ENCODE measurements at regions not wholly inside any gene's neighbourhood (a gene's known extent, or its start where the extent isn't known, plus 50 kb on each side); places are given as distances from the start of the nearest gene placed in this dataset.

DNA sequence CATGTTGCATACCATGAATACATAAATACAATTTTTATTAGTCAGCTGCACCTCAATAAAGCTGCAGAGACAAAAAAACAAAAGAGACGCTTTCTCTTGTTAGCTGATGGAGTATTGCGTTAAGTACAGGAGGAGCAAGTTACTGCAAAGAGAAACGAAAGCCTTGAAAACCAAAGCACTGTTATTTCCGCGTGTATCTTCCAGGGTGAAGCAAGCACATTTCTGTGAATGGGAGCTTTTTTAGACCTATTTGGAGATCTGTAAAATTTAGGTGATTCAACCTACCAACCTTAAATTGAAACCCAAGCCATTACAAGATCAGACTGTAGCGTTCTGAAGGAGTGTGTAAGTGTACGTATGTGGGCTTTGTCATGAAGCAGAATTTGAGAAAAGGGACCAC is 390.4 kb downstream of the SOX9 start:
- no peak for DNase-seq

- no peak for DNase-seq
These were observed 391.1 kb downstream of the SOX9 start for GRCh38 chr17:72511874-72512273.

DNA sequence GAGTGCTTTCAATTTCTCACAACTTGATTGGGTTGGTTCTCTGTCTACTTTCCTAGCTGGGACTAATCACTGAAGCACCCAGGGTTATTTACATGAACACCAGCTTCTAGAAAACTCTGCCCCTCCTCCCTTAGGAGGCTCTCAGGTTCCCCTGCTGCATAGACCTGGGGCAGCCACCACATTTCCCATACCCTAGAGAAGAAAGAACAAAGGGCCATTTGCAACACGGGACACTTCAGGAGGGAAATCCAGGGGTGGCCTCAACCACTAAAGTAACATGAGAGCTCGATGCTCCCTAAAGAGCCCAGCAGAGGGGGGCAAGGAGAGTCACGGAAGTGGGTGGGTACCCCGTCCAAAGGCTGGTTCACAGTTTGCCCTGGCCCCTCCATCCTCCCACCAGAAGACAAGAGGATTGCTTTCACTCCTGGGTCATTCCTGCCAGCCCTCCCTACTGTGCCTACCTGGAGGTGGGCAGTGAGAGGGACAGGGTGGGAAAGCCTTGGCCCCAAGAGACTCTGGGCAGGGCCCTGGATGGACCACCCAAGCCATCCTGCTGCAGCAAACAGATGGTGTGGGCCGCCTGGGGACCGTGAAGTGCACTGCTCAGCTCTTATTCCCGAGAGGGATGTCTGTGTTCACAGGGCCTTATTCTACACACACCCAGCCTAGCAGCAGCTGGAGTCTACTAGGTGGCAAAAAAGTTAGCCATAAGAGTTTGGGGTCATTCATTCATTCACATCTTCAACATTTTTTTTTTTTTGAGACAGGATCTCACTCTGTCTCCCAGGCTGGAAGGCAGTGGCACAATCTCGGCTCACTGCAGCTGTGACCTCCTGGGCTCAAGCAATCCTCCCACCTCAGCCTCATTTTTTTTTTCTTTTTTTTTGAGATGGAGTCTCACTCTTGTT is 392.1 kb downstream of the SOX9 start:
- DNase-seq = no peak

DNA sequence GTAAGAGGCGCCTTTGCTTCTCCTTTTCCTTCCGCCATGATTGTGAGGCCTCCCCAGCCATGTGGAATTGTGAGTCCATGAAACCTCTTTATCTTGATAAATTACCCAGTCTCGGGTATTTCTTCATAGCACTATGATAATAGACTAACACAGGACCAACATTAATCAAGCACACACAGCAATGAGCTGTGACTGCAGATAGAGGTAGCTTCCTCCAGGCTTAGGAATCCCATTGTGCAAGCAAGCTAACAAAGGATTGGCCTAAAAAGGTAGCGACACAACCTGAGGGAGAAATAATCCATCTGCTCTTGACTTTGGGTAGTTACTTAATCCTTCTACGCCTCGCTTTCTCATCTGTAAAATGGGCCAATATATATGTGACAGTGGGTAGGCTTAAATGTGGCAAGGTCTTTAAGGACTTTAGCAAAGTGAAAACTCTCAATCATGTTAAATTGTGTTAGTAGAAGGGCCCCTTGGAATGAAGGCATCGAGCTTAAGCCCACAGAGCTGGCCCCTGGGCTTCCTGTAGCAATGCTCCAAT is 393.6 kb downstream of the SOX9 start:
- no peak for DNase-seq

DNA sequence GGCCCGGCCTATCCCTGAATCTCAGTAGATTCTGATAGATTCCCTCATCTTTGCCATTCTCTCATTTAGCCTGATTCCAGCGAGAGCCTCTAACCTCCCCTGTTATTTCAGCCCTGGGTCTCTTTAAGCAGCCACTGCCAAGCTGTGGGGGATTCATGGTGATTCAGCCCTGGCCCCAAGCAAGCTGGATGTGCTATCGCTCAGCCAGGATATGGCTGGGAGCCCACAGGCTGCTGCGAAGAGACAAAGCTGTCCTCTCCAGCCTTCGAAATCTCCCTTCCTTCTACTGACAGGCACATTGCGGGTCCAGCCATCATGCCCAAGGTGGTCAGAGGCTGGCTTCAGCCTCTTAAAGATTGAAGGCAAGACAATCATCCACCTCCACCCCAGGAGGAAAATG is 394.1 kb downstream of the SOX9 start:
- no peak for DNase-seq

- no peak for DNase-seq
These were observed 394.7 kb downstream of the SOX9 start for GRCh38 chr17:72515291-72516065.

- no peak for DNase-seq
These were observed 396.1 kb downstream of the SOX9 start for GRCh38 chr17:72516772-72517399.

DNA sequence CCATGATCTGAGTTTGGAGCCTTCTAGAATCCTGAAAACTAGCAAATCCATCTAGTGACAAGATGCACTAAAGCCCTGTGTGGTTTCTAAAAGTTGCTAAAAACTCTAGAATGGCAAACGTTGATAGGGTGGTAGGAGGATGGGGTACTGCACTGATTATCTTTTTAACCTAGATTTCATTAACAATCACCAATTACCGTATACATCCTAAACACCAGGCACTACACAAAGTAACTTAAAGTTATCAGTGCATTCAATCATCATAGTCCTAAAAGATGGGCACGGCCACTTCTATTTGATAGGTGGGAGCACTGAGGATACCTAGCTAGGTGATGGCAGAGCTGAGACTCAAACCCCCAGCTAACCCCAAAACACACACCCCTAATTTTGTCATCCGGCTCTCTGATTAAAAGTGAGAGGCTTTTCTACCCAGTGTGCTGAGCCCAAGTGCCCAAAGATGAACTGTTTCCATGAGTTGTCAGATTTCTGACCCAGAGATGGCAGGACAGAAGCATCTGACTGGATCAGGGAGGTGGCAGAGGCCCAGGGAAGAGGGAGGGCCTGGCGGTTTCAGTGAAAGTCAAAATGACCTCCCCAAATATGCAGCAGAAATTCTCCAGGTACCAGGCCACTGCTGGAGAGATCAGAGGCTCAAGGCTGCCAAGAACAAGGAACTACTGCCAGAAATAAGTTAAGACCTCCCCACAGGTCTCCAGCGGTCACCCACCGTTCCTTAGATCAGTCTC is 396.8 kb downstream of the SOX9 start:
- DNase-seq = no peak

- no peak for DNase-seq
These were observed 397.4 kb downstream of the SOX9 start for GRCh38 chr17:72518159-72518732.

- peak; percentile 94 for DNase-seq
These were observed 398.2 kb downstream of the SOX9 start for GRCh38 chr17:72518753-72519597.

DNA sequence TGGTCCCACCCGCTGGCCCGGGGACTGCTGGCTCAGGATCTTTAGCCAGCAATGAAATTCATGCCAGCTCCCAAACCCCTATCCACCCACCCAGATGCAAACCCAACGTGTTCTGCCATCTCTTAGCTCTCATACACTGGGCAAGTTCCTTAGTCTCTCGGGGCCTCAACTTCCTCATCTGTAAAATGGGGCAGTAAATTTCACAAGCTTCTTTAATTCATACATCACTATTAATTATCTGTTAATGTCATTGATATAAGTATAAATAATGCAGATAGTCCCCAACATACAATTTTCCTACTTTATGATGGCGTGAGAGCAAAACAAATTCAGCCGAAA is 398.7 kb downstream of the SOX9 start:
- no peak for DNase-seq

- DNase-seq = no peak
These were observed 400.0 kb downstream of the SOX9 start for GRCh38 chr17:72520665-72521303.

DNA sequence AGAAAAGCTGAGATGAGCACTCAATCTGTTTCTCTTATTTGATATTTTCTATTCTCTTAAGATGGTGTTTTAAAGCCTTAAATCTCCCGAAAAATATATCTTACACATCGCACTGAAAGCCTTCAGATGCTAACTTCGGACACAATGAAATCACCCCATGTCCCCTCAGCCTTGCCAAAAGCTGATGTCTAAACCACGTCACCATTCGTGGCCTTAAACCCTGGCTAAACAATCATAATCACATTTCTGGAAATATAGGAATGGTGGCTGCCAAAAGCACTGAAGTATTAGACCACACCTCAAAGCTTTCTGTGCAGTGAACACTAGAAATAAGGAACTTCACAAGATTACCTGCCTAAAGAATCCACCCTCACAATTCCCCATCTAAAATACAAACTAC is 402.7 kb downstream of the SOX9 start:
- DNase-seq = no peak

- no peak for DNase-seq
These were observed 404.6 kb downstream of the SOX9 start for GRCh38 chr17:72525225-72526015.

GRCh38 chr17:72526769-72527168 is 405.9 kb downstream of the SOX9 start:
- DNase-seq = no peak

DNA sequence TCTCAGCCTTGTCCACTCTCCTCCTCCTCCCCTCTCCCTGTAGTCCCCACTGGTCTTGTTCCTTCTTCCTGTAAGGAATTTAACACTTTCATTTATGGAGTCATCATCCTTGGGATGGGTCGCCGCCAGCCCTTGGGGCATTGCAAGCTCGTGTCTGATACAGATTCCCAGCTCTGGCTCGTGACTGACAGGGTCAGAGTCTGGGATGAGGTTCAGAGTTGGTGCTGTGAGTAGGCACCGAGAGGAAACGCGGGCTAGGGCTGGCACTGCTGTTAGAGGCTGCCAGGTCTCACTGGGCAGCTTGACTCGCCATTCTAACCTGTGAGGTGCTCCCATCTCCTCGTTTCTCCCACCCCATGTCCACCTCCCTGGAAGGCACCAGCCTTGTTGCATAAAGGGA is 407.0 kb downstream of the SOX9 start:
- DNase-seq = no peak

DNA sequence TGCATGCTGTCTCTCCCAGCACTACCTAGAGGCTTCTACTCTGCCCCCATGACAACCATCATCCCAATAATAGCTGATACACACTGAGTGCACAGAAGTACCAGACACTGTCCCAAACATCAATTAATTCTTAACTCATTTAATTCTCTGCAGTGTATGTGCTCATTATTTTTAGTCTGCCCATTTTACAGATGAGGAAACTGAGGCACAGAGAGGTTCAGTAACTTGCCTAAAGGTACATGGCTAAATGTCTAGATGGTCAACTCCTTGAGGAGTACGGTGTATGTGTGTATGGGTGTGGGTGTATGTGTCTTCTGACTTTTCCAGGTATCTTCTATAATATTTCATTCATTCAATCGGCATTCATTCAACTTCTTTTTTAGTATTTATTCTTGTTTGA is 407.9 kb downstream of the SOX9 start:
- DNase-seq = no peak

- DNase-seq = peak; percentile 73
These were observed 408.6 kb downstream of the SOX9 start for GRCh38 chr17:72529386-72529785.

- DNase-seq = no peak
These were observed 409.6 kb downstream of the SOX9 start for GRCh38 chr17:72530454-72530853.

- DNase-seq = no peak
These were observed 410.9 kb downstream of the SOX9 start for GRCh38 chr17:72531729-72532128.
